GM23248 (cell line): ENCODE measurements at regions not wholly inside any gene's neighbourhood (a gene's known extent, or its start where the extent isn't known, plus 50 kb on each side); places are given as distances from the start of the nearest gene placed in this dataset.

ENCODE experiments used
- DNase-seq: peaks from one replicate; pipeline ENCODE4 v3.0.0-alpha.2; 2015
- H2AFZ ChIP-seq: fragments of 200-600 bp; sonication (generic); 2 replicates; pipeline ENCODE4 v1.6.1; 2016; ENCODE audit warnings: antibody characterized with exemption
- H3F3A ChIP-seq: fragments of 200-600 bp; sonication (generic); 2 replicates; pipeline ENCODE4 v1.6.1; 2016; ENCODE audit warnings: mild to moderate bottlenecking, antibody characterized with exemption, mixed run types; ENCODE audit not compliant: insufficient read depth
- H3K27ac ChIP-seq: fragments of 200-600 bp; sonication (generic); 2 replicates; pipeline ENCODE4 v1.5.1; 2016; ENCODE audit warnings: mild to moderate bottlenecking
- H3K27me3 ChIP-seq: fragments of 200-600 bp; sonication (generic); replicated peaks from 2 replicates; pipeline ENCODE4 v1.6.1; 2016; ENCODE audit warnings: mild to moderate bottlenecking; ENCODE audit not compliant: insufficient read depth
- H3K36me3 ChIP-seq: fragments of 200-600 bp; sonication (generic); 2 replicates; pipeline ENCODE4 v1.6.1; 2016; ENCODE audit warnings: low read depth, mild to moderate bottlenecking
- H3K4me1 ChIP-seq: fragments of 200-600 bp; sonication (generic); 2 replicates; pipeline ENCODE4 v1.6.1; 2016; ENCODE audit warnings: mild to moderate bottlenecking; ENCODE audit not compliant: insufficient read depth
- H3K4me2 ChIP-seq: fragments of 200-600 bp; sonication (generic); one replicate; pipeline ENCODE4 v1.6.1; 2016; ENCODE audit warnings: mild to moderate bottlenecking; ENCODE audit not compliant: unreplicated experiment
- H3K4me3 ChIP-seq: fragments of 200-600 bp; sonication (generic); 2 replicates; pipeline ENCODE4 v1.5.1; 2016; ENCODE audit warnings: mild to moderate bottlenecking
- H3K79me2 ChIP-seq: fragments of 200-600 bp; sonication (generic); 2 replicates; pipeline ENCODE4 v1.6.1; 2016; ENCODE audit warnings: mild to moderate bottlenecking; ENCODE audit not compliant: insufficient read depth
- H3K9ac ChIP-seq: fragments of 200-600 bp; sonication (generic); 2 replicates; pipeline ENCODE4 v1.6.1; 2016; ENCODE audit warnings: mild to moderate bottlenecking
- H3K9me2 ChIP-seq: fragments of 200-600 bp; sonication (generic); 2 replicates; pipeline ENCODE4 v1.6.1; 2016; ENCODE audit warnings: mixed run types, mild to moderate bottlenecking, moderate library complexity; ENCODE audit not compliant: insufficient read depth
- H3K9me3 ChIP-seq: fragments of 200-600 bp; sonication (generic); one replicate; pipeline ENCODE4 v1.6.1; 2017; ENCODE audit warnings: low read depth
- H4K20me1 ChIP-seq: fragments of 200-600 bp; sonication (generic); 2 replicates; pipeline ENCODE4 v1.6.0; 2016; ENCODE audit not compliant: insufficient read depth
- EZH2 ChIP-seq: fragments of 200-600 bp; sonication (generic); IDR thresholded peaks from 2 replicates; pipeline ENCODE4 v1.6.1; 2018; ENCODE audit warnings: antibody characterized with exemption, mild to moderate bottlenecking; ENCODE audit not compliant: insufficient read depth, poor library complexity, severe bottlenecking
- EZH2phosphoT487 ChIP-seq: fragments of 200-600 bp; sonication (generic); IDR thresholded peaks from 2 replicates; pipeline ENCODE4 v1.6.1; 2018; ENCODE audit warnings: antibody characterized with exemption, moderate library complexity, mild to moderate bottlenecking, low read depth; ENCODE audit not compliant: insufficient read depth
- WGBS, 2 experiments: methylation state at CpG; one replicate each; pipeline ENCODE4 v1.1.6; 2015 to 2017; ENCODE audit warnings: low lambda C conversion rate in 2 of 2, low coverage in 1 of 2; ENCODE audit errors: missing lambda C conversion rate in 2 of 2; 5-methylcytosine and 5-hydroxymethylcytosine counted together
- in situ Hi-C: fragments of 300-500 bp; cut with MboI; formaldehyde crosslinking; loops from 2 replicates; pipeline ENCODE4 v1.15.0; 2020

DNA sequence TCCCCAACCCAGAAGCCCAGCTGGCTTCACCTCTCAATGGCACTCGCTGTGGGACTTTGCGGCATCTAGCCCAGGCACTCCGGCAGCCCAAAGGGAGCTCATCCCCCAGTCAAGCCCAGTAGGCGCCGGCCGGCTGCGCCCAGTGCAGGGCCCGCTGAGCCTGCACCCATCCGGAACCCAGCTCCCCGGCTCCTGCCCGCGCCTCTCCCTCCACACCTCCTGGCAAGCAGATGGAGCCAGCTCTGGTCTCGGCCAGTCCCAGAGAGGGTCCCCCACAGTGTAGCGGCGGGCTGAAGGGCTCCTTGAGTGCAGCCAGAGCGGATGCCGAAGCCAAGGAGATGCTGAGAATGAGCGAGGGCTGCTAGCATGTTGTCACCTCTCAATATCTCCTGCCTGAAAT is 116.8 kb upstream of the UGT8 start:
- Histone ChIP-seq H3F3A (no peaks in the 10 kb centered on the region), H3K9ac (no peak overlapping the region), H4K20me1 (no peaks in the 10 kb centered on the region), H3K27me3 (peaks cover 6% of the 10 kb centered on the region; the same call in 1 of the 2 replicates), H3K79me2 (no peaks in the 10 kb centered on the region), H3K27ac (no peak overlapping the region), H3K4me1 (no peaks in the 10 kb centered on the region), H3K4me2 (no peak overlapping the region), H3K4me3 (no peak overlapping the region), H3K9me3 (no peaks in the 10 kb centered on the region), H3K36me3 (no peaks in the 10 kb centered on the region), H2AFZ (no peak overlapping the region), H3K9me2 (no peaks in the 10 kb centered on the region)
- WGBS, 2 experiments, result 60 to 67% methylated on average over 13 to 16 of the region's 18 CpGs
- no peak for DNase-seq
- in situ Hi-C loops, result no loop called here
- TF ChIP-seq EZH2 (no peak), EZH2phosphoT487 (no peak)

DNA sequence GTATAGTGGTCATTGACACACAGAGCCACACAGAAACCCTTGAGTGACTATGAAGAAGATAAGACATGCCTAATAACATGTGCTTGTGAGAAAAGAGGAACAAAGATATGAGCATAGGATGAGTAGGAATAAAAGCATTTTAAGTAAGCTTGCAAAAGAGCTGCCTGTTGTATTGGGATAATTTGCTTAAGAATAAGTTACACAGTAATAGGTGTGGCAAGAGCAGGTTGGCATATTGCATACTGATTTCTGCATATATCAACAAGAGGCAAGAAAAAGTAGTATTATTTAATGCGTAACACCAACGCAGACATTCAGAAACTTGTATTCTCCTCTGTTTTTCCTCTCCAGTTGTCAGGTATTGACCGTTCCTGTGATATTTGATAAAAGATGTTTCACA is 111.5 kb upstream of the UGT8 start:
- Histone ChIP-seq H2AFZ (no peak overlapping the region), H3K9me2 (no peaks in the 10 kb centered on the region), H3K79me2 (no peaks in the 10 kb centered on the region), H3K36me3 (no peaks in the 10 kb centered on the region), H3K4me2 (no peak overlapping the region), H3K4me3 (no peak overlapping the region), H3K27me3 (no peaks in the 10 kb centered on the region), H4K20me1 (no peaks in the 10 kb centered on the region), H3F3A (no peaks in the 10 kb centered on the region), H3K4me1 (no peaks in the 10 kb centered on the region), H3K27ac (no peak overlapping the region), H3K9ac (no peak overlapping the region), H3K9me3 (no peaks in the 10 kb centered on the region)
- WGBS, 2 experiments, result 51 to 52% methylated on average over 3 of the region's 3 CpGs
- DNase-seq, result no peak
- TF ChIP-seq EZH2phosphoT487 (no peak), EZH2 (no peak)
- in situ Hi-C loops, result no loop called here

DNA sequence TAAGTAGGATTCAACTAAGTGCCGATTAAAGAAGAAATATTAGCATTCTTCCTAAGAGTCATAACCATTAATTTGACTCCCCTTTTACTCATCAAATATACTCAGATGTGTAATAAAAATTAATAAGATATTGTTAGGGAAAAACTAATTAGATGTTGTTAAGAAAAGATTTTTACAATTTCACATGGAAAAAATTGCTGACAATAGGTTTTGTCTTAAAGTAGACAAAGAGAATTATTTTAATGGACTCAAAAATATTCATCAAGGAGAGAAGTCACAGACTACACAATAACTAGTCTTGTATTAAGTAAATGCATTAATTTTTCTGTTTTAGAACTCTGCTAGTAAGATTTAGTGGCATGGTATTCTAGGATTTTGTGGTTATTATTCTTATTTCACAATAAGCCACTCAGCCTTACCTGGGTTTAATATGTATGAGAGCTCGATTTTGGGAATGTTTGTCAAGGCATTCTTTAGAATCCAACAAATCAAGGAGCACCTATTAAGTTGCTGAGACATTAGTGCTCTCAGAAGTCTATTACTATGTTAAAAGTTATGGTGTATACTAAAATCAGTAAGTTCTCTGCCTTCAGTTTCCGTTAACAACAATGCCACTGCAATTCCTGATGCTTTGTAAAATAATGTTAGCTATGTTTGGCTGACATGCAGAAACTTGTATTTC is 110.2 kb upstream of the UGT8 start:
- no peak overlapping the region for H2AFZ ChIP-seq
- H4K20me1 ChIP-seq, result no peaks in the 10 kb centered on the region
- no peaks in the 10 kb centered on the region for H3K4me1 ChIP-seq
- in situ Hi-C loops, result no loop called here
- H3K4me3 ChIP-seq, result no peak overlapping the region
- no peaks in the 10 kb centered on the region for H3K27me3 ChIP-seq
- H3K9me2 ChIP-seq, result no peaks in the 10 kb centered on the region
- TF ChIP-seq EZH2 (no peak), EZH2phosphoT487 (no peak)
- H3K36me3 ChIP-seq, result no peaks in the 10 kb centered on the region
- no peak for DNase-seq
- 32 to 35% methylated on average over 3 of the region's 3 CpGs for WGBS, 2 experiments
- H3K9me3 ChIP-seq, result no peaks in the 10 kb centered on the region
- no peak overlapping the region for H3K27ac ChIP-seq
- H3F3A ChIP-seq, result no peaks in the 10 kb centered on the region
- H3K4me2 ChIP-seq, result no peak overlapping the region
- H3K79me2 ChIP-seq, result no peaks in the 10 kb centered on the region
- H3K9ac ChIP-seq, result no peak overlapping the region

DNA sequence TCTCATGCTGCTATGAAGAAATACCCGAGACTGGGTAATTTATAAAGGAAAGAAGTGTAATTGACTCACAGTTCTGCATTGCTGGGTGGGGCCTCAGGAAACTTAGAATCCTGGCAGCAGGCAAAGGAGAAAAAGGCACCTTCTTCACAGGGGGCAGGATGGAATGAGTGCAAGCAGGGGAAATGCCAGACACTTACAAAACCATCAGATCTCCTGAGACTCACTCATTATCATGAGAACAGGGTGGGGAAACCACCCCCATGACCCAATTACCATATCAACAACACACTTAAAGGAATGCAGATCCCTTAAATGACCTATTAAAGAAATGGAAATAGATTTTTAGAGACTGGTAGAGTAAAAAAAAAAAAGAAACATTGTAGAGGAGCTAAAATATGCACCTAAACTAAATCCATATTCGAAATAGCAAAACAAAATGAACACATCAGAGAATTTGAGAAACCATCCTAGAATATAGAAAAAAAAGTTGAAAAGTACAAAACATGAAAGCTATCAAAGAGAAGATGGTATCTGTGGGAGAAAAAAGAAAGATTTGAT is 104.3 kb upstream of the UGT8 start:
- TF ChIP-seq EZH2 (no peak), EZH2phosphoT487 (no peak)

More for the DNA sequence above, 104.3 kb upstream of the UGT8 start:
- Histone ChIP-seq H3K4me2 (no peak overlapping the region), H3K4me3 (no peak overlapping the region), H3K27me3 (no peaks in the 10 kb centered on the region), H3K4me1 (no peaks in the 10 kb centered on the region), H4K20me1 (no peaks in the 10 kb centered on the region), H3K27ac (no peak overlapping the region), H3F3A (no peaks in the 10 kb centered on the region), H3K36me3 (no peaks in the 10 kb centered on the region), H3K9me3 (no peaks in the 10 kb centered on the region), H3K9ac (no peak overlapping the region), H2AFZ (no peak overlapping the region), H3K9me2 (no peaks in the 10 kb centered on the region), H3K79me2 (no peaks in the 10 kb centered on the region)
- in situ Hi-C loops, result no loop called here
- DNase-seq, result no peak
- 23 to 25% methylated on average over 2 of the region's 2 CpGs for WGBS, 2 experiments
